H9 (cell line): ENCODE measurements at regions not wholly inside any gene's neighbourhood (a gene's known extent, or its start where the extent isn't known, plus 50 kb on each side); places are given as distances from the start of the nearest gene placed in this dataset.

Experiments
- DNase-seq: peaks from one replicate; pipeline ENCODE4 v3.0.0-alpha.2; 2017
- H2AFZ ChIP-seq: one replicate; pipeline ENCODE4 v1.6.1; 2013; ENCODE audit warnings: mild to moderate bottlenecking, low read length, control low read depth, moderate library complexity
- H2AK5ac ChIP-seq: 2 replicates; pipeline ENCODE4 v1.6.1; 2013; ENCODE audit warnings: low read length, control low read depth, mixed read lengths; ENCODE audit not compliant: insufficient read length
- H2BK120ac ChIP-seq: one replicate; pipeline ENCODE4 v1.6.1; 2013; ENCODE audit warnings: low read depth, mild to moderate bottlenecking, low read length, control low read depth, inconsistent platforms; ENCODE audit not compliant: poor library complexity, severe bottlenecking
- H2BK12ac ChIP-seq: 2 replicates; pipeline ENCODE4 v1.6.1; 2013; ENCODE audit warnings: low read length, control low read depth, mixed read lengths, low read depth; ENCODE audit not compliant: insufficient read length
- H2BK15ac ChIP-seq: 2 replicates; pipeline ENCODE4 v1.6.1; 2013; ENCODE audit warnings: low read depth, low read length, control low read depth
- H2BK20ac ChIP-seq: one replicate; pipeline ENCODE4 v1.6.1; 2013; ENCODE audit warnings: low read depth, mild to moderate bottlenecking, low read length, control low read depth, inconsistent platforms; ENCODE audit not compliant: poor library complexity, severe bottlenecking
- H2BK5ac ChIP-seq: 2 replicates; pipeline ENCODE4 v1.6.1; 2013; ENCODE audit warnings: low read length, control low read depth, mixed read lengths; ENCODE audit not compliant: insufficient read length
- H3K14ac ChIP-seq: 2 replicates; pipeline ENCODE4 v1.6.1; 2013; ENCODE audit warnings: low read length, control low read depth; ENCODE audit not compliant: insufficient read depth
- H3K18ac ChIP-seq: 2 replicates; pipeline ENCODE4 v1.6.1; 2013; ENCODE audit warnings: low read depth, mild to moderate bottlenecking, mixed read lengths, low read length, control low read depth; ENCODE audit not compliant: insufficient read length
- H3K23ac ChIP-seq: 2 replicates; pipeline ENCODE4 v1.6.1; 2013; ENCODE audit warnings: low read length, control low read depth, mixed read lengths, low read depth; ENCODE audit not compliant: insufficient read length
- H3K23me2 ChIP-seq: 2 replicates; pipeline ENCODE4 v1.6.1; 2013; ENCODE audit warnings: low read depth, mild to moderate bottlenecking, mixed read lengths, low read length, control low read depth; ENCODE audit not compliant: insufficient read length, poor library complexity, severe bottlenecking
- H3K27ac ChIP-seq: 2 replicates; pipeline ENCODE4 v1.5.1; 2013; ENCODE audit warnings: low read length, control low read depth, mixed read lengths, low read depth; ENCODE audit not compliant: insufficient read length
- H3K27me3 ChIP-seq: 2 replicates; pipeline ENCODE4 v1.6.1; 2013; ENCODE audit warnings: low read length, control low read depth, inconsistent platforms; ENCODE audit not compliant: insufficient read depth
- H3K4ac ChIP-seq: 2 replicates; pipeline ENCODE4 v1.6.1; 2013; ENCODE audit warnings: low read depth, mild to moderate bottlenecking, control low read depth, inconsistent platforms, low read length, moderate library complexity
- H3K4me1 ChIP-seq: 2 replicates; pipeline ENCODE4 v1.6.1; 2013; ENCODE audit warnings: low read length, control low read depth, inconsistent platforms; ENCODE audit not compliant: insufficient read depth
- H3K4me2 ChIP-seq: 2 replicates; pipeline ENCODE4 v1.6.1; 2013; ENCODE audit warnings: low read length, control low read depth, mixed read lengths; ENCODE audit not compliant: insufficient read length, insufficient read depth
- H3K56ac ChIP-seq: 2 replicates; pipeline ENCODE4 v1.6.1; 2013; ENCODE audit warnings: low read depth, mild to moderate bottlenecking, mixed read lengths, low read length, control low read depth; ENCODE audit not compliant: insufficient read length
- H3K79me1 ChIP-seq: 2 replicates; pipeline ENCODE4 v1.6.1; 2013; ENCODE audit warnings: low read depth, mild to moderate bottlenecking, moderate library complexity, low read length, control low read depth, inconsistent platforms; ENCODE audit not compliant: insufficient read depth, poor library complexity, severe bottlenecking
- H3K79me2 ChIP-seq: 2 replicates; pipeline ENCODE4 v1.6.1; 2013; ENCODE audit warnings: low read length, control low read depth, inconsistent platforms; ENCODE audit not compliant: insufficient read depth
- H3K9ac ChIP-seq: 2 replicates; pipeline ENCODE4 v1.6.1; 2013; ENCODE audit warnings: low read length, control low read depth, mixed read lengths; ENCODE audit not compliant: insufficient read length; ENCODE audit errors: extremely low read depth
- H3K9me3 ChIP-seq: one replicate; pipeline ENCODE4 v1.6.1; 2013; ENCODE audit warnings: low read depth, low read length, inconsistent platforms; ENCODE audit not compliant: control insufficient read depth
- H3T11ph ChIP-seq: one replicate; pipeline ENCODE4 v1.6.1; 2013; ENCODE audit warnings: mild to moderate bottlenecking, low read length, control low read depth, inconsistent platforms
- H4K20me1 ChIP-seq: one replicate; pipeline ENCODE4 v1.6.1; 2013; ENCODE audit not compliant: control insufficient read depth, insufficient read length, insufficient read depth
- H4K5ac ChIP-seq: 2 replicates; pipeline ENCODE4 v1.6.1; 2013; ENCODE audit warnings: low read depth, mild to moderate bottlenecking, mixed read lengths, low read length, control low read depth; ENCODE audit not compliant: insufficient read length
- H4K8ac ChIP-seq: replicated peaks from 2 replicates; pipeline ENCODE4 v1.6.1; 2013; ENCODE audit warnings: low read length, control low read depth, mixed read lengths, low read depth; ENCODE audit not compliant: insufficient read length
- H4K91ac ChIP-seq: 2 replicates; pipeline ENCODE4 v1.6.1; 2013; ENCODE audit warnings: low read depth, mild to moderate bottlenecking, moderate library complexity, mixed read lengths, low read length, control low read depth; ENCODE audit not compliant: insufficient read length
- H3K27ac Mint-ChIP-seq, 3 experiments: 2 replicates in 2 of 3; 3 replicates in 1 of 3; pipeline ENCODE4 v1.8.0; 2020 to 2021; ENCODE audit warnings: mixed read lengths in 3 of 3, mild to moderate bottlenecking in 1 of 3, moderate library complexity in 1 of 3
- H3K27me3 Mint-ChIP-seq: 2 replicates; pipeline ENCODE4 v1.8.0; 2021; ENCODE audit warnings: low read depth, mild to moderate bottlenecking, moderate library complexity, mixed read lengths
- H3K36me3 Mint-ChIP-seq, 3 experiments: 2 replicates in 2 of 3; 3 replicates in 1 of 3; pipeline ENCODE4 v1.8.0; 2020 to 2021; ENCODE audit warnings: low read depth in 3 of 3, mixed read lengths in 3 of 3; ENCODE audit not compliant: insufficient read depth in 1 of 3
- H3K4me1 Mint-ChIP-seq, 2 experiments: 2 replicates each; pipeline ENCODE4 v1.8.0; 2020; ENCODE audit warnings: mixed read lengths in 2 of 2
- H3K4me3 Mint-ChIP-seq, 2 experiments: 2 replicates in 1 of 2; 3 replicates in 1 of 2; pipeline ENCODE4 v1.8.0; 2020 to 2021; ENCODE audit warnings: mild to moderate bottlenecking in 2 of 2, mixed read lengths in 2 of 2, moderate library complexity in 1 of 2
- H3K9me3 Mint-ChIP-seq, 2 experiments: 2 replicates in 1 of 2; 3 replicates in 1 of 2; pipeline ENCODE4 v1.8.0; 2020; ENCODE audit warnings: mild to moderate bottlenecking in 2 of 2, mixed read lengths in 2 of 2, moderate library complexity in 1 of 2
- CTCF ChIP-seq: fragments of 200-600 bp; sonication (generic); conservative IDR thresholded peaks from 3 replicates; pipeline ENCODE4 v1.8.0; 2021; ENCODE audit warnings: antibody characterized with exemption, mild to moderate bottlenecking
- WGBS: extraction: QIAGEN DNeasy Blood & Tissue Kit; methylation state at CpG from one replicate; pipeline ENCODE4 v1.1.7; 2013; ENCODE audit warnings: missing lambda C conversion rate, low lambda C conversion rate, mixed read lengths; ENCODE audit not compliant: insufficient read length; ENCODE audit errors: extremely low coverage; 5-methylcytosine and 5-hydroxymethylcytosine counted together

- H2BK20ac ChIP-seq = no peak overlapping the region
- no peak overlapping the region for H4K5ac ChIP-seq
- peaks cover 21 to 26% (median 24%) of the 10 kb centered on the region in 3 experiments for H3K36me3 Mint-ChIP-seq
- WGBS = no CpG with 5 or more reads among the region's 1 CpG
- H4K8ac ChIP-seq = no peak overlapping the region
- no peak overlapping the region for H2AK5ac ChIP-seq
- no peak overlapping the region for H4K91ac ChIP-seq
- TF ChIP-seq CTCF = no peak
- no peak overlapping the region for H3K23ac ChIP-seq
- H3K18ac ChIP-seq = no peak overlapping the region
- H3K9me3 Mint-ChIP-seq = peaks cover 27 to 33% of the 10 kb centered on the region in 2 experiments
- no peak overlapping the region for H3K4ac ChIP-seq
- H2BK12ac ChIP-seq = no peak overlapping the region
- no peaks in the 10 kb centered on the region for H3K23me2 ChIP-seq
- H2BK120ac ChIP-seq = no peak overlapping the region
- H2BK15ac ChIP-seq = no peak overlapping the region
- no peak overlapping the region for H3K27ac Mint-ChIP-seq
- H2BK5ac ChIP-seq = no peak overlapping the region
- H3K4me3 Mint-ChIP-seq = no peak overlapping the region
- H3K56ac ChIP-seq = no peak overlapping the region
- no peak overlapping the region for H3K4me2 ChIP-seq
- peaks cover 14% of the 10 kb centered on the region for H3K9me3 ChIP-seq
- no peak overlapping the region for H3K9ac ChIP-seq
- peaks cover 2% of the 10 kb centered on the region; the same call in 1 of the 2 replicates for H3K27me3 Mint-ChIP-seq
- H3K27me3 ChIP-seq = no peaks in the 10 kb centered on the region
- no peak overlapping the region for H3T11ph ChIP-seq
- DNase-seq = no peak
- H3K27ac ChIP-seq = no peak overlapping the region
- no peaks in the 10 kb centered on the region for H3K79me2 ChIP-seq
- H4K20me1 ChIP-seq = no peaks in the 10 kb centered on the region
- no peak overlapping the region for H3K14ac ChIP-seq
- H3K4me1 ChIP-seq = no peaks in the 10 kb centered on the region
- H3K4me1 Mint-ChIP-seq = no peaks in the 10 kb centered on the region
- no peak overlapping the region for H2AFZ ChIP-seq
- H3K79me1 ChIP-seq = no peaks in the 10 kb centered on the region
Measured at GRCh38 chr6:98146656-98147055, 687.7 kb upstream of the POU3F2 start.
